ENCODE measurements at regions not wholly inside any gene's neighbourhood (a gene's known extent, or its start where the extent isn't known, plus 50 kb on each side); places are given as distances from the start of the nearest gene placed in this dataset.

DNA sequence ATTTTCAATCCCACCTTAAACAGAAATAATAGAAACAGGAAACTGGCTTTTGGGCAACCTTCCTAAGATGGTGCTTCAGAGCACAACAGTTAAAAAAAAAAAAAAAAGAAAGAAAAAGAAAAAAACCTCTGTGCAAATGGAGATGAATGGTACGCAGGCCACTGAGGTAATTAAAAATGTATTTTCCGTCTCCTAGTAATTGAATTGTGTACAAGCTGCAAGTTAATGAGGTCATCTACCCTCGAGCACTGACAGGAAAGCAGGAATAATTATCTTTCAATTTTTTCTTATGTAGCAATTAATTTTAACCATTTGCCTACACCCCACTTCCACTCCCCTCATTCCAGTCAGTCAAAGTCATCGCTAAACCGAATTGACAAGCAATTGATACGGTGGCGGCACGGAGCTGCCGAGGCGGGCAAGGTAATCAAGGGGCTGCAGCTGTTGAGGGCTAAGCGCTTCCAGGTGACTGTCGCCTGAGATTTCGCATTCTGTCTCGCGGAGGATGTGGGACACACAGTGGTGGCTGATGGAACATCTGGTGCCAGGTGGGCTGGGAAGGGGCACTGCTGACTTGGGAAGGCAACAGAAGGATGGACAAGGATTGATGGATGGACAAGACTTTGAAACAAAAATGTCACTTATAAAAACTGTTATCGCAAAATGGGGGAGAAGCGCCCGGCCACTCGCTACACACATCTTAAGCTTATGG lies 109.4 kb downstream of the RCN1 start:
- DNase-seq (ENCODE audit: low read depth), result no peak

DNA sequence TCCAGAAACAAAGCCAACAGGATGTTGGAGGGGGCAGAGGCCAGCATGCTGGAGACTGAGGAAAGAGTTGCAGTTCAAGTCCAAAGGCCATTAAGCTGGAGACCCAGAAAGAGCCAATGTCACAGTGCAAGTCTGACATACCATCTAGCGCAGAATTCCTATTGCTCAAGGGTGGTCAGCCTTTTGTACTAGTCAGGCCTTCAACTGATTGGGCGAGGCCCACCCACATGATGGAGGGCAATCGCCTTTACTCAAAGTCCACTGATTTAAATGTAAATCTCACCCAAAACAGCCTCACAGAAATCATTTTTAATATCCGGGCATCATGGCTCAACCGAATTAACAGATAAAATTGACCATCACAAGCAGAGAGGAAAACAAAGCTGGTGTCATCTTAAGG lies 113.9 kb downstream of the RCN1 start:
- DNase-seq (ENCODE audit: low read depth), result no peak

DNA sequence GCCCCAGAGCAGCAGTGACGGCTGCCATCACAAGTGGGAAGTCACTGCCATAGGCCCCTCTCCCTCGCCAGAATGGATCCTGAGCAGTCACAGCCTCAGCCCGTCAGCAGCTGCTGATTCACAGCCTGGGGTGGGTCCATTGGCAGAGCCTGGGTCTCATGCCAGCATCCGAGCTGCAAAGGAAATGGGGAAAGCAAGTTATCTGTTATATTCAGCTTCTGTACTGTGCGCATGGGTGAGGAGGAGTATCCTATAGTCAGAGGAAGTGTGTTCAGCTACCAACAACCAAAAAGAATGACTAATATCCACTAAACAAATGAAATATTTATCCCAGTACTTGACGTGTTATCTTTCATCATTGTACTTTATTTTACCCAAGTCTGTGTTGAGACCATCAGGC lies 119.7 kb downstream of the RCN1 start:
- no peak for DNase-seq (ENCODE audit: low read depth)

- DNase-seq (ENCODE audit: low read depth), result peak; percentile 29
These were observed 122.3 kb downstream of the RCN1 start for GRCh38 chr11:32213223-32213622.

- DNase-seq (ENCODE audit: low read depth), result no peak
These were observed 124.3 kb downstream of the RCN1 start for GRCh38 chr11:32215157-32215556.

DNA sequence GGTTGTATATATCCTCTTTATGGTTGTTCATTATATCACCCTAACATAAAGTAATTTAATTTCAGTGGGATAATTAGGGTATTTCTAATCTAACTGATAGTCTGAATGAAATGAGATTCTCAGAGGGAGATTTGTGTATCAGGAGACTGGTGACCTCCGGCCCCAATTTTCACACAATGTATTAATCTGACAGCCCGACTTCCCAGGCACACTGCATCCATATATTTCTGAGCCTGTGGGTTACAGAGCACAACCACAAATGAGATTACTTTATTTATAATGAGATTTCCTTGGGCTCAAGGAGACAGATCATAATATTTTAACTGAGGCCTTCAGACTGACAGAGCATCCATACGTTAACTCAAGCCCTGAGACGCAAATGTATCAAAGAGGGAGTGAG lies 125.9 kb downstream of the RCN1 start:
- DNase-seq (ENCODE audit: low read depth), result no peak

GRCh38 chr11:32219320-32219719 lies 128.4 kb downstream of the RCN1 start:
- DNase-seq (ENCODE audit: low read depth), result no peak

DNA sequence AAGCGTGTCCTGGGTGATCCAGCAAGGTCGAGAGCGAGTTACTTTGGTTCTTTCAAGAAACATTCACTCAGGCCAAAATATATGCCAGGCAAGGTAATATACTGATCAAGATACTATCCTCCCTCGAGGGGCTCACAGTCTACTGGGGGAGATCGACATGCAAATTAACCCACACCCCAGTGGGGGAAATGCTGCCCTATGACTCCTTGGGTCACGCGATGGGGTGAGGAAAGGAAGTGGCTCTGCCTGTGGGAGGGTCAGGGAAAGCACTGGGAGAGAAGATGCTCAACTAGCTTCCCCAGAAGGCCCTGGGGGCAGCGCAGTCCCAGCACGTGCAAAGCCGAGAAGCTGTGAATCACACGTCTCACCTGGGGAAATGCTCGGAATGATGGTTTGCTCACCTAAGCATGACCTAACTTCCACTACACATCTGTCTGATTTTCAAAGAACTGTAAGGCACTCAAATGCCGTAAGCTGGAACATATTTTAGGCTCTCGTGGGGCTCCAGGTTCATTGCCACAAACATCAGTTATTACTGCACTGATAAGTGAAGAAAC lies 130.7 kb downstream of the RCN1 start:
- DNase-seq (ENCODE audit: low read depth), result no peak

DNA sequence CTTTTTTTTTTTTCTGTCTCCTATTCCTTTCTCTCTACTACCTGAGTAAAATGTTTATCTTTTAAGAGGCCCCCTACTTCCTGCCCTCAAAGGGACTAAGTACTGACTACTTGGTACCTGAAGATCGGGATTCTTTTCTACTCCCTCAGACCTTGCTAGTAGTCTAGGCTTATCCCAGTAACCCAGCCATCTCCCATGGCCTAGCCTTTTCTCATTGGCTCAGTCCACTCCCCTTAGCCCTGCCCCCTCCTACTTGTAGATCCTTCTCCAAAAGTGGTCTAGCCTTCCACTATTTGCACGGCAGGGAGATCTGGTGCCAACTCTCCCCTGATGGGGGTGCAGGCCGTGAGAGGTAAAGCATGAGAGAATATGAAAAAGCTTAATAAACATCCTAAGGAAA lies 133.7 kb downstream of the RCN1 start:
- DNase-seq (ENCODE audit: low read depth), result no peak

DNA sequence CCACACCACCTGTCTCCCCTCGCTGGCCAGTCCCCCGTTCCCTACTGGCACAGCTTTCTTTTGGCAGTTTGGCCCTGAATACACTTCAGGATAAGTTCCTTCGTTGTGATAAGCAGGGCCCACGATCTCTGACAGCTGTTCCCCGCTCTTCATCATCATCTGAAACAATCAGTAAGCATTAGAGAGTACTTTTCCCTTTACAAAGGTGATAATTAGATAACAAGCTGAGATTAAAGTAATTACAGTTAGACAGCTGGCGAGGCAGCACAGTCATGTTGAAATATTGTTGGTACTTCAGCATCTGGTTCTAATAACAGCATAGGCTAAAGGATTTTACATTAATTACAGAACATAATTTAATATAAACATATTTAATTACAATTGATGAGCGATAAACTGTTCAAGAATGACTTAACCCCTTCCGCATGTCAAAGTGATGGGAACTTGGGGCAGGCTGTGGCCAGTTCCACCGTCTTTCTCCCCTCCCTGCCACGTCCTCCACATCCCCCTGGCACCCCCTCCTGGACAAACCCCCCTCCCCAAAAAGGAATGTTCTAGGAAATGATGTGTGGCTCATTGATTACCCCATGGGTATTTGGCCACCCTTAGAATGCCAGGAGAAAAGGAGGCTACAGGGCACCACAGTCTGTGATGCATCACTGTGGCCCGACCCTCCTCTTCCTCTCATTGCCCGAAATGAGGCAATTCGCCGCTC lies 134.9 kb downstream of the RCN1 start:
- no peak for DNase-seq (ENCODE audit: low read depth)

- DNase-seq (ENCODE audit: low read depth), result no peak
These were observed 135.6 kb downstream of the RCN1 start for GRCh38 chr11:32226480-32226879.

DNA sequence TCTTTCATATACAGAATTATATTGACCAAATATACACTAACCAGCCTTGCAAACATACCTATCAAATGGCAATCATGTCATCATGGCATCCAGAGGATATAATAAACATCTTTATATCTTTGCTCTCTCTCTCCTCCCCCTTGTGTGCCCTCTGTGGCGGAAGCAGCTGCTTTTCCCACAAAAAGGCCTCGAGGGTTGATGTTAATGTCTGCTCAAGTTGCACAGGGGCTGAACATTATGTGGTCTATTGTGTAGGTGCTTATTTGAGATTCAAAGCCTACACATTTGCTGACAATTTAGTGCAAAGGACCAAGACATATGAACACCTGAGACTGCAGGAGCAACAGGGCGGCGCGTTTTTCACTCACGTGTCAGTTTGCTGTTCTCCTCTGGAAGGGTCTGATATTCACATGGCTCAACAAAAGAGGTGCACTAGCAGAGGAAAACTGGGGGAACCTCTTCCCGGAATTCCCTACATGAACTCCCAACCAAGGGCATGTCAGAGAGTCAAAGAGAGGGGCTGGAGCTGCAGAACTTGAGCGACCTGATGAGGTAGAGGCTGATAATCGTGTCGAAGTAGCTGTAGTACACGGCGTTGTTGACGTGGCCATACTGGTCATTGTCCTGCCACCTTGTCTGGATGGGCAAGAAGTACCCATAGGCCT lies 138.8 kb downstream of the RCN1 start:
- DNase-seq (ENCODE audit: low read depth), result no peak

DNA sequence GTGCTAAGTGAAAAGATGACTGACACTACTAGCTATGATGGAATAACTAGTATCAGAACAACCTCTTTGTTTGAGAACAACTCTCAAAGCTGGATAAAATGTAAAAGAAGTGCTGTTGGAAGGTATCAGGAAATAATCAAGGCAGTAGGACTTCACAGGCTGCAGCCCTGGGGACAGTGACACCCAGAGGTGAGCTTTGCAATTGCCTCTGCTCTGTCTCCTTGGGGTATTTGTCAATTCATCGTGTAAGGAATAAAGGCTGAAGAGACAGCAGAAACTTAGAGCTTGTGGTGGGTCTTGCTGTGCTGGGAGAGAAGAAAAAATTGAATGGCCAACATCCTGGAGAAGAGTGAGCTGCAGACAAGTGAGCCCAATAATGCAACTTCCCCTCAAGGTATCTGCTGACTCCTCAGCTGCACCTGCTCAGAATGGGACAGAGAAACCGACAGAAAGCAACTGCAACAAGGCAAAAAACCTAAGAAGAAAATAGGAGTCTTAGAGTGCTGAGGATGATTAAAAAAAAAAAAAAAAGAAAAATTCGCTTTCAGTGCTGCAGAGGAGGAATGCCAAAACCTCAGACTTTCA lies 141.1 kb downstream of the RCN1 start:
- DNase-seq (ENCODE audit: low read depth), result no peak

DNA sequence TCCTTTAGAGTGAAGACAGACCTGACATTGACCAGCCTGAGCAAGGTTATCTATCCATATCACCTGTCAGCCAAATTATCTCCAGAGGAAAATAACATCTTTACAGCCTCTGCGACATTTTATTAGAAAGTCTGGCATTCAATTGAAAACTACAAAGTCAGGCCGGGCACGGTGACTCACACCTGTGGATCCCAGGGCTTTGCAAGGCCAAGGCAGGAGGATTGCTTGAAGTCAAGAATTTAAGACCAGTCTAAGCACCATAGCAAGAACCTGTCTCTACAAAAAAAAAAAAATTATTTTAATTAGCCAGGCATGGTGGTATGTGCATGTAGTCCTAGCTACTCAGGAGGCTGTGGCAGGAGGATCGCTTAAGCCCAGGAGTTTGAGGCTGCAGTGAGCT lies 141.6 kb downstream of the RCN1 start:
- DNase-seq (ENCODE audit: low read depth), result no peak

DNA sequence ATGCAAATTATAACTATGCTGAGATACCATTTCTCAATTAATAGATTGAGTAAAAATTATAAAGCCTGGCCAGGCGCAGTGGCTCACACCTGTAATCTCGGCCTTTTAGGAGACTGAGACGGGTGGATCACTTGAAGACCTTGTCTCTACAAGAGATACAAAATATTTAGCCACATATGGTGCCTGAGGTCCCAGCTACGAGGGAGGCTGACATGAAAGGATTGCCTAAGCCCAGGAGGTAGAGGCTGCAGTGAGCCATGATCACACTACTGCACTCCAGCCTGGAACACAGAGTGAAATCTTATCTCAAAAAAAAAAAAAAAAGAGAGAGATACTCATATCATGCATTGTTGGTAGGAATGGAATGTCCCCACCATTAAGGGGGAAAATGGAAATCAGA lies 142.4 kb downstream of the RCN1 start:
- no peak for DNase-seq (ENCODE audit: low read depth)

DNA sequence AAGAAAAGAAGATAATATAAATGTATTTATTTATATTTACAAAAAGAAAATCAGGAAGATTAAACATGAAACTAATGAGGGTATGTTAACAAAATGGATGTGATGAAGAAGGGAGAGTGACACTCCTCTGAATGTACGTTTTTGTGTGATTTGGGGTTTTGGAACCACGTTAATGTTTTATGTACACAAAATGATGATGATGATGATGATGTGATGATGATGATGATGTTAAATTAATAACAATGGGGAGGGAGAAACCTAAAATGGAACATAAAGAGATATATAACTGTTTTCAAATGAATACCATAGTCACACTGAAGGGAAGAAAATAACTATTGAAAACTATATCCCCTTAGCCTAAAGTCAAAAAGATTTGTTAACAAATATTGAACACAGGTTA lies 143.1 kb downstream of the RCN1 start:
- DNase-seq (ENCODE audit: low read depth), result no peak

GRCh38 chr11:32244453-32244852 lies 153.6 kb downstream of the RCN1 start:
- no peak for DNase-seq (ENCODE audit: low read depth)

- no peak for DNase-seq (ENCODE audit: low read depth)
These were observed 162.8 kb downstream of the RCN1 start for GRCh38 chr11:32253706-32254105.

GRCh38 chr11:32255841-32256240 lies 165.0 kb downstream of the RCN1 start:
- DNase-seq (ENCODE audit: low read depth), result no peak

DNA sequence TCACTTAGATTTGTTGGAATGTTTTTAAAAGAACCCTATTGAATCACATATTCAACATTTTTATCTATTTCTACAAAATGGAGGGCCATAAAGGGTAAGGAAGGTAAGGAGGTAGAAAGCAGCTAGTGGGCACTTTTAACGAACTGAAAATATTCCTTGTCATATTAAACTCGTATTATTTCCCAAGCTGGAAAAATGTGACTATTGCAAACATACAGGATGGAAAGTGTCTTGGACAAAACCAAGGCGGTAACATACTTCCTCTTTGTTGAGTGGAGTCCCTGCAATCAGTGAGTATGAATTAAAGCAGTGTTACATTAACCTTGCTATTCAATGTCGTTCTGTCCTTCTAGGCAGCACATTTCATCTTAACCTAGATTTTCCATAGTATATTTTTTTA lies 165.6 kb downstream of the RCN1 start:
- no peak for DNase-seq (ENCODE audit: low read depth)

DNA sequence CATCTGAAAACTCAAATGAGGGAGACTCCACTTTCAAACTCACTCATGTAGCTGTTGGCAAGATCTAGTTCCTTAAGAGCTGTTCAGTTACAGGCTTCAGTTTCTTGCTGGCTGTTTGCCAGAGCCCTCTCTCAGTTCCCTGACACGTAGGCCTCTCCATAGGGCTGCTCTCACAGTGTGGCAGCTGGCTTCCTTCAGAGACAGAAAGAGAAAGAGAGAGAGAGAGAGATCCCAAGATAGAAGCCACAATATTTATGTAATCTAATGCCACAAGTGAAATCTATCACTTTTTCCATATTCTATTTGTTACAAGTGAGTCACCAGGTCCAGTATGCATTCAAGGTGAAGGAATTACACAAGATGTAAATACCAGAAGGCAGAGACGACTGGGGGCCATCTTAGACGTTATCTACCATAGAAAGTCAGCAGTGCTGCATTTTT lies 168.8 kb downstream of the RCN1 start:
- no peak for DNase-seq (ENCODE audit: low read depth)

DNA sequence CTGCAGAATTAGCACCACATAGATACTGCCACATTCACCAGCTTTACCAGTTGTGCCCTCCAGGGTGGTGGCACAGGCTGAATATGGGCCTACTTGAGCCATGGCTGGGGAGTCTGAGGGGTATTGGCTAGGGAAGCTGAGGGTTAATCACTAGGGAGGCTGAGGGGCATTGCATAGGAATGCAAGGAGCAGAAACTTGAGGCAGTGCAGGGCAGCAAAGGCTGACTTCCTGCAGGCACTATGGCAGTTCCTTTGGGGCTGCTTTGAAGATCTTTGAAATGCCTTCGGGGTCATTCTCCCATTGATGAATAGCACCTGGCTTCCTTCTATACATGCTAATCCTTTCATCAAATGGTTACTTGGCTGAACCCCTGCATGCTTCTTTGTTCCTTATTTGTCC lies 171.5 kb downstream of the RCN1 start:
- DNase-seq (ENCODE audit: low read depth), result no peak

GRCh38 chr11:32265911-32266310 lies 169.4 kb downstream of the WT1 start:
- DNase-seq (ENCODE audit: low read depth), result no peak
